Central memory CD8-positive, alpha-beta T cell (primary cell): ENCODE measurements at regions not wholly inside any gene's neighbourhood (a gene's known extent, or its start where the extent isn't known, plus 50 kb on each side); places are given as distances from the start of the nearest gene placed in this dataset.

Experiments
- ATAC-seq: fragments of 150-1000 bp; cut with Tn5 transposase; replicated peaks from 2 replicates; pipeline ENCODE4 v1.10.0; 2022; ENCODE audit warnings: mild to moderate bottlenecking, moderate FRiP score, moderate number of reproducible peaks; ENCODE audit not compliant: poor library complexity, severe bottlenecking; ENCODE audit errors: extremely low read depth
- DNase-seq, 2 donors: peaks; one replicate each; pipeline ENCODE4 v3.0.0; 2021; ENCODE audit warnings: low spot score in 2 of 2
- H3K27ac Mint-ChIP-seq: one replicate; pipeline ENCODE4 v1.8.0; 2022; ENCODE audit warnings: low read depth, mild to moderate bottlenecking, moderate library complexity, mixed read lengths
- H3K27me3 Mint-ChIP-seq: one replicate; pipeline ENCODE4 v1.8.0; 2022; ENCODE audit warnings: mixed read lengths
- H3K36me3 Mint-ChIP-seq: one replicate; pipeline ENCODE4 v1.8.0; 2022; ENCODE audit warnings: mild to moderate bottlenecking, moderate library complexity, mixed read lengths; ENCODE audit not compliant: insufficient read depth
- H3K4me1 Mint-ChIP-seq: one replicate; pipeline ENCODE4 v1.8.0; 2022; ENCODE audit warnings: mixed read lengths
- H3K4me3 Mint-ChIP-seq: one replicate; pipeline ENCODE4 v1.8.0; 2022; ENCODE audit warnings: mild to moderate bottlenecking, moderate library complexity, mixed read lengths
- H3K9me3 Mint-ChIP-seq: one replicate; pipeline ENCODE4 v1.8.0; 2022; ENCODE audit warnings: mixed read lengths

- H3K27me3 Mint-ChIP-seq: no peaks in the 10 kb centered on the region
- ATAC-seq (no peak), DNase-seq (no peak)
- no peak overlapping the region for H3K4me3 Mint-ChIP-seq
- H3K36me3 Mint-ChIP-seq: no peaks in the 10 kb centered on the region
- no peaks in the 10 kb centered on the region for H3K9me3 Mint-ChIP-seq
- H3K27ac Mint-ChIP-seq: no peak overlapping the region
- H3K4me1 Mint-ChIP-seq: peaks cover 5% of the 10 kb centered on the region
Observed at GRCh38 chr2:15049096-15049993, 416.8 kb downstream of the LRATD1 start.

- Mint-ChIP-seq H3K4me3 (no peak overlapping the region), H3K27ac (no peak overlapping the region), H3K9me3 (no peaks in the 10 kb centered on the region), H3K4me1 (peaks cover 5% of the 10 kb centered on the region), H3K36me3 (no peaks in the 10 kb centered on the region), H3K27me3 (no peaks in the 10 kb centered on the region)
- DNase-seq (no peak), ATAC-seq (no peak)
Observed at GRCh38 chr2:15050483-15050882, 418.0 kb downstream of the LRATD1 start.

GRCh38 chr2:15053542-15053941 is 421.0 kb downstream of the LRATD1 start:
- no peaks in the 10 kb centered on the region for H3K9me3 Mint-ChIP-seq
- DNase-seq (no peak), ATAC-seq (no peak)
- H3K4me3 Mint-ChIP-seq: no peak overlapping the region
- H3K36me3 Mint-ChIP-seq: no peaks in the 10 kb centered on the region
- H3K4me1 Mint-ChIP-seq: peaks cover 5% of the 10 kb centered on the region
- no peaks in the 10 kb centered on the region for H3K27me3 Mint-ChIP-seq
- no peak overlapping the region for H3K27ac Mint-ChIP-seq

GRCh38 chr2:15058015-15058720 is 425.7 kb downstream of the LRATD1 start:
- no peak for DNase-seq
- Mint-ChIP-seq H3K9me3 (peaks cover 5% of the 10 kb centered on the region), H3K36me3 (no peaks in the 10 kb centered on the region), H3K4me1 (no peaks in the 10 kb centered on the region), H3K27me3 (peaks cover 29% of the 10 kb centered on the region), H3K27ac (no peak overlapping the region), H3K4me3 (no peak overlapping the region)
- no peak for ATAC-seq

- Mint-ChIP-seq H3K9me3 (peaks cover 5% of the 10 kb centered on the region), H3K36me3 (no peaks in the 10 kb centered on the region), H3K27ac (no peak overlapping the region), H3K27me3 (peaks cover 33% of the 10 kb centered on the region), H3K4me3 (no peak overlapping the region), H3K4me1 (no peaks in the 10 kb centered on the region)
- ATAC-seq (no peak), DNase-seq (no peak)
Observed at GRCh38 chr2:15058721-15059157, 426.2 kb downstream of the LRATD1 start.

- Mint-ChIP-seq H3K27me3 (peaks cover 33% of the 10 kb centered on the region), H3K36me3 (no peaks in the 10 kb centered on the region), H3K9me3 (peaks cover 5% of the 10 kb centered on the region), H3K4me1 (no peaks in the 10 kb centered on the region), H3K27ac (no peak overlapping the region), H3K4me3 (no peak overlapping the region)
- no peak for ATAC-seq
- no peak for DNase-seq
Observed at GRCh38 chr2:15059870-15060512, 427.5 kb downstream of the LRATD1 start.

GRCh38 chr2:15061268-15061667 is 428.8 kb downstream of the LRATD1 start:
- Mint-ChIP-seq H3K27ac (no peak overlapping the region), H3K27me3 (peaks cover 33% of the 10 kb centered on the region), H3K4me1 (no peaks in the 10 kb centered on the region), H3K36me3 (no peaks in the 10 kb centered on the region), H3K9me3 (peaks cover 5% of the 10 kb centered on the region), H3K4me3 (no peak overlapping the region)
- DNase-seq: no peak
- no peak for ATAC-seq

- Mint-ChIP-seq H3K27ac (no peak overlapping the region), H3K4me1 (no peaks in the 10 kb centered on the region), H3K4me3 (no peak overlapping the region), H3K36me3 (no peaks in the 10 kb centered on the region), H3K27me3 (peaks cover 44% of the 10 kb centered on the region), H3K9me3 (peaks cover 5% of the 10 kb centered on the region)
- no peak for ATAC-seq
- no peak for DNase-seq
Observed at GRCh38 chr2:15066138-15066537, 433.6 kb downstream of the LRATD1 start.

GRCh38 chr2:15069149-15069548 is 436.6 kb downstream of the LRATD1 start:
- H3K27me3 Mint-ChIP-seq: peaks cover 20% of the 10 kb centered on the region
- ATAC-seq (no peak), DNase-seq (no peak)
- no peak overlapping the region for H3K27ac Mint-ChIP-seq
- peaks cover 1% of the 10 kb centered on the region for H3K36me3 Mint-ChIP-seq
- no peaks in the 10 kb centered on the region for H3K9me3 Mint-ChIP-seq
- no peak overlapping the region for H3K4me3 Mint-ChIP-seq
- H3K4me1 Mint-ChIP-seq: no peaks in the 10 kb centered on the region

- Mint-ChIP-seq H3K9me3 (no peaks in the 10 kb centered on the region), H3K27ac (no peak overlapping the region), H3K4me1 (no peaks in the 10 kb centered on the region), H3K4me3 (no peak overlapping the region), H3K36me3 (peaks cover 1% of the 10 kb centered on the region), H3K27me3 (peaks cover 20% of the 10 kb centered on the region)
- ATAC-seq: no peak
- DNase-seq: no peak
Observed at GRCh38 chr2:15072836-15073235, 440.3 kb downstream of the LRATD1 start.

- Mint-ChIP-seq H3K36me3 (peaks cover 1% of the 10 kb centered on the region), H3K4me1 (no peaks in the 10 kb centered on the region), H3K27me3 (peaks cover 18% of the 10 kb centered on the region), H3K27ac (no peak overlapping the region), H3K4me3 (no peak overlapping the region), H3K9me3 (no peaks in the 10 kb centered on the region)
- ATAC-seq: no peak
- no peak for DNase-seq
Observed at GRCh38 chr2:15073664-15074063, 441.1 kb downstream of the LRATD1 start.

- no peak for ATAC-seq
- H3K9me3 Mint-ChIP-seq: no peaks in the 10 kb centered on the region
- no peak for DNase-seq
- no peak overlapping the region for H3K27ac Mint-ChIP-seq
- H3K4me3 Mint-ChIP-seq: no peak overlapping the region
- H3K27me3 Mint-ChIP-seq: peaks cover 11% of the 10 kb centered on the region
- H3K4me1 Mint-ChIP-seq: no peaks in the 10 kb centered on the region
- H3K36me3 Mint-ChIP-seq: peaks cover 1% of the 10 kb centered on the region
Observed at GRCh38 chr2:15074319-15074718, 441.8 kb downstream of the LRATD1 start.
